GM23338 (cell line): ENCODE measurements at regions not wholly inside any gene's neighbourhood (a gene's known extent, or its start where the extent isn't known, plus 50 kb on each side); places are given as distances from the start of the nearest gene placed in this dataset.

Source experiments
- ATAC-seq: fragments of 200-7000 bp; cut with Tn5 transposase; 3 replicates; pipeline ENCODE4 v1.9.1; 2020
- DNase-seq: peaks from one replicate; pipeline ENCODE4 v3.0.0-alpha.2; 2015; ENCODE audit warnings: low spot score
- H2AFZ ChIP-seq: fragments of 200-600 bp; sonication (generic); 2 replicates; pipeline ENCODE4 v1.8.0; 2016; ENCODE audit warnings: antibody characterized with exemption, mild to moderate bottlenecking, moderate library complexity
- H3F3A ChIP-seq: fragments of 200-600 bp; sonication (generic); replicated peaks from 2 replicates; pipeline ENCODE4 v1.8.0; 2017; ENCODE audit warnings: antibody characterized with exemption, mixed run types, low read depth
- H3K27ac ChIP-seq: fragments of 200-600 bp; sonication (generic); 2 replicates; pipeline ENCODE4 v1.6.1; 2016; ENCODE audit warnings: low read depth
- H3K27me3 ChIP-seq: fragments of 200-600 bp; sonication (generic); 2 replicates; pipeline ENCODE4 v1.8.0; 2016; ENCODE audit warnings: mild to moderate bottlenecking, mixed run types, moderate library complexity; ENCODE audit not compliant: insufficient read depth
- H3K36me3 ChIP-seq: fragments of 200-600 bp; sonication (generic); 2 replicates; pipeline ENCODE4 v1.8.0; 2016; ENCODE audit warnings: mild to moderate bottlenecking; ENCODE audit not compliant: insufficient read depth
- H3K4me1 ChIP-seq: fragments of 200-600 bp; sonication (generic); 2 replicates; pipeline ENCODE4 v1.8.0; 2016; ENCODE audit warnings: mild to moderate bottlenecking, moderate library complexity; ENCODE audit not compliant: insufficient read depth
- H3K4me2 ChIP-seq: fragments of 200-600 bp; sonication (generic); 2 replicates; pipeline ENCODE4 v1.7.1; 2017; ENCODE audit warnings: mixed run types
- H3K4me3 ChIP-seq: fragments of 200-600 bp; sonication (generic); 2 replicates; pipeline ENCODE4 v1.6.1; 2016; ENCODE audit warnings: mixed run types
- H3K79me2 ChIP-seq: fragments of 200-600 bp; sonication (generic); replicated peaks from 2 replicates; pipeline ENCODE4 v1.8.0; 2017; ENCODE audit warnings: mild to moderate bottlenecking; ENCODE audit not compliant: insufficient read depth
- H3K9me2 ChIP-seq: fragments of 200-600 bp; sonication (generic); 2 replicates; pipeline ENCODE4 v1.8.0; 2017; ENCODE audit not compliant: insufficient read depth
- H4K20me1 ChIP-seq: fragments of 200-600 bp; sonication (generic); replicated peaks from 2 replicates; pipeline ENCODE4 v1.8.0; 2017; ENCODE audit warnings: mild to moderate bottlenecking; ENCODE audit not compliant: insufficient read depth
- H3K27ac Mint-ChIP-seq: 2 replicates; pipeline ENCODE4 v1.8.0; 2020; ENCODE audit warnings: inconsistent platforms, mild to moderate bottlenecking, moderate library complexity, mixed read lengths
- H3K27me3 Mint-ChIP-seq: 3 replicates; pipeline ENCODE4 v1.8.0; 2022; ENCODE audit warnings: low read depth, mild to moderate bottlenecking, moderate library complexity, mixed read lengths, inconsistent platforms; ENCODE audit not compliant: insufficient read depth, poor library complexity
- H3K36me3 Mint-ChIP-seq: 3 replicates; pipeline ENCODE4 v1.8.0; 2021; ENCODE audit warnings: low read depth, mild to moderate bottlenecking, inconsistent platforms, moderate library complexity, mixed read lengths
- H3K4me1 Mint-ChIP-seq: 3 replicates; pipeline ENCODE4 v1.8.0; 2020; ENCODE audit warnings: mild to moderate bottlenecking, inconsistent platforms, mixed read lengths
- H3K4me3 Mint-ChIP-seq: 3 replicates; pipeline ENCODE4 v1.8.0; 2021; ENCODE audit warnings: moderate library complexity, mild to moderate bottlenecking, inconsistent platforms, mixed read lengths
- H3K9me3 Mint-ChIP-seq: 3 replicates; pipeline ENCODE4 v1.8.0; 2020; ENCODE audit warnings: moderate library complexity, mild to moderate bottlenecking, inconsistent platforms, mixed read lengths
- CREB1 ChIP-seq: fragments of 250-450 bp; sonication (Bioruptor Pico); IDR thresholded peaks from 2 replicates; pipeline ENCODE4 v1.5.0; 2020; ENCODE audit warnings: low read depth, mild to moderate bottlenecking, moderate library complexity
- CTCF ChIP-seq, 2 experiments: fragments of 200-600 bp in 1 of 2; sonication (generic) in 1 of 2; conservative IDR thresholded peaks; 2 replicates each; pipeline versions ENCODE4 v1.5.1 to v1.6.1; 2016 to 2017; ENCODE audit warnings: antibody characterized with exemption in 2 of 2, low read depth in 2 of 2, mild to moderate bottlenecking in 2 of 2, moderate library complexity in 1 of 2
- EZH2 ChIP-seq: fragments of 200-600 bp; sonication (generic); IDR thresholded peaks from one replicate; pipeline ENCODE4 v1.8.0; 2017; ENCODE audit warnings: antibody characterized with exemption, mild to moderate bottlenecking, low read depth; ENCODE audit not compliant: unreplicated experiment
- EZH2phosphoT487 ChIP-seq: fragments of 200-600 bp; sonication (generic); IDR thresholded peaks from one replicate; pipeline ENCODE4 v1.8.1; 2018; ENCODE audit warnings: antibody characterized with exemption; ENCODE audit not compliant: unreplicated experiment
- NANOG ChIP-seq: IDR thresholded peaks from 2 replicates; pipeline ENCODE4 v1.6.1; 2016; ENCODE audit warnings: antibody characterized with exemption, borderline replicate concordance
- POLR2AphosphoS5 ChIP-seq: IDR thresholded peaks from 2 replicates; pipeline ENCODE4 v1.6.1; 2016; ENCODE audit warnings: antibody characterized with exemption, low read depth
- REST ChIP-seq: IDR thresholded peaks from one replicate; pipeline ENCODE4 v1.6.1; 2018; ENCODE audit warnings: antibody characterized with exemption; ENCODE audit not compliant: unreplicated experiment
- STAT1 ChIP-seq: IDR thresholded peaks from one replicate; pipeline ENCODE4 v1.6.1; 2016; ENCODE audit warnings: antibody characterized with exemption; ENCODE audit not compliant: unreplicated experiment
- ZNF114 ChIP-seq: fragments of 250-450 bp; sonication (Bioruptor Pico); IDR thresholded peaks from 2 replicates; pipeline ENCODE4 v1.5.0; 2020; ENCODE audit warnings: mild to moderate bottlenecking, moderate library complexity
- ZNF331 ChIP-seq: fragments of 250-450 bp; sonication (Bioruptor Pico); IDR thresholded peaks from 2 replicates; pipeline ENCODE4 v1.5.0; 2020; ENCODE audit warnings: low read depth, mild to moderate bottlenecking, moderate library complexity
- ZNF462 ChIP-seq: fragments of 250-450 bp; sonication (Bioruptor Pico); IDR thresholded peaks from 2 replicates; pipeline ENCODE4 v1.5.0; 2020; ENCODE audit warnings: mild to moderate bottlenecking, moderate library complexity

- Histone ChIP-seq H4K20me1 (no peaks in the 10 kb centered on the region), H3K27me3 (no peaks in the 10 kb centered on the region), H3K9me2 (no peaks in the 10 kb centered on the region), H3K36me3 (no peaks in the 10 kb centered on the region), H3F3A (no peaks in the 10 kb centered on the region), H3K4me3 (no peak overlapping the region), H3K4me1 (peaks cover 10% of the 10 kb centered on the region), H3K79me2 (no peaks in the 10 kb centered on the region), H3K27ac (no peak overlapping the region), H3K4me2 (no peak overlapping the region), H2AFZ (no peak overlapping the region)
- no peak overlapping the region for H3K27ac Mint-ChIP-seq
- ATAC-seq: no peak
- TF ChIP-seq ZNF462 (CRISPR knock-in tag) (no peak), REST (no peak), ZNF331 (CRISPR knock-in tag) (no peak), ZNF114 (CRISPR knock-in tag) (no peak), EZH2phosphoT487 (no peak), EZH2 (no peak), NANOG (no peak), CTCF (conservative IDR thresholded peaks at IDR 0.05; ENCODE audit: low read depth in 2 of 2) (no peak), CREB1 (no peak), POLR2AphosphoS5 (no peak), STAT1 (no peak)
- DNase-seq: no peak
- H3K27me3 Mint-ChIP-seq: no peaks in the 10 kb centered on the region
- no peaks in the 10 kb centered on the region for H3K36me3 Mint-ChIP-seq
- no peak overlapping the region for H3K4me3 Mint-ChIP-seq
- 0 out of 3 replicates have a peak, but pooled peaks cover under 1% of the 10 kb centered on the region for H3K9me3 Mint-ChIP-seq
- peaks cover 7% of the 10 kb centered on the region for H3K4me1 Mint-ChIP-seq
Observed at GRCh38 chr4:165782623-165783022, 90.4 kb upstream of the TLL1 start.
